ENCODE measurements at regions not wholly inside any gene's neighbourhood (a gene's known extent, or its start where the extent isn't known, plus 50 kb on each side); places are given as distances from the start of the nearest gene placed in this dataset.
A peak's percentile ranks its signal among the peaks of the same experiment; 100 is the strongest.
"Not testable (repeated sequence)": the region's sequence is repeated elsewhere in the genome, so short reads cannot be mapped to it uniquely, and the experiment has no call there.

- DNase-seq (ENCODE audit: low read depth in 2 of 2) = no peak
Observed at GRCh38 chr1:222000131-222000530, 258.2 kb upstream of the DUSP10 start.

- no peak for DNase-seq (ENCODE audit: low read depth in 2 of 2)
Observed at GRCh38 chr1:221998781-221999180, 256.9 kb upstream of the DUSP10 start.

GRCh38 chr1:221998186-221998612 is 256.3 kb upstream of the DUSP10 start:
- DNase-seq (ENCODE audit: low read depth in 2 of 2) = no peak

DNA sequence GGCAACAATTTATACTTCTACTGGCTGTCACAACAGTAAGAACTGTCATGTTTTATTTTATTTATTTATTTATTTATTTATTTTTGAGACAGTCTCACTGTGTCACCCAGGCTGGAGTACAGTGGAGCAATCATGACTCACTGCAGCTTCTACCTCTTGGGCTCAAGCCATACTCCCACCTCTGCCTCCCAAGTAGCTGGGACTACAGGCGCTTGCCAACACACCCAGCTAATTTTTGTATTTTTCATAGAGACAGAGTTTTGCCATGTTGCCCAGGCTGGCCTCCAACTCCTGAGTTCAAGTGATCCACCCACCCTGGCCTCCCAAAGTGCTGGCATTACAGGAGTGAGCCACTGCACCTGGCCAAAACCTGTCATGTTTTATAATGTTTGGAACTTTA is 255.1 kb upstream of the DUSP10 start:
- not testable (repeated sequence) for DNase-seq (ENCODE audit: low read depth in 2 of 2)

- peak in 1 of 2 experiments; percentile 26 for DNase-seq (ENCODE audit: low read depth in 2 of 2)
Observed at GRCh38 chr1:221994939-221995338, 253.1 kb upstream of the DUSP10 start.

- no peak for DNase-seq (ENCODE audit: low read depth in 2 of 2)
Observed at GRCh38 chr1:221994274-221994698, 252.4 kb upstream of the DUSP10 start.

- no peak for DNase-seq (ENCODE audit: low read depth in 2 of 2)
Observed at GRCh38 chr1:221993444-221993948, 251.6 kb upstream of the DUSP10 start.

DNA sequence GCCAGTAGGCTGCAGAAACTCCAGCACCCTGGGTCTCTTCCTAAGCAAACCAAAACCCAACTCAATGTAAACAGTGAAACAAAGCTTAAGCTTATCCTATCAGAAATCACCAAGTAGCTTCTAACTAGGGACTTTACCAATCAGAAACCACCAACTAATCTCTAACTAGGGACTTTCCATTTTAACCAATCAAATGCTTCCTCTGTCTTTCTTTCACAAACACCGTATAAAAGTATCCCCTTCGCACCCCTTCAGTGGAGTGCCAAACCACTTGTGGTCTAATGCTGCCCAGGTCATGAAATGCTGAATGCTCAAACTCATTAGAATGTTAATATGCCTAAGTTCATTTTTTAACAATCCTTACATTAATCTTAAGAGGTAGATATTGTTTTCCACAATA is 250.5 kb upstream of the DUSP10 start:
- DNase-seq (ENCODE audit: low read depth in 2 of 2) = no peak

GRCh38 chr1:221991221-221991620 is 249.3 kb upstream of the DUSP10 start:
- DNase-seq (ENCODE audit: low read depth in 2 of 2) = no peak

DNA sequence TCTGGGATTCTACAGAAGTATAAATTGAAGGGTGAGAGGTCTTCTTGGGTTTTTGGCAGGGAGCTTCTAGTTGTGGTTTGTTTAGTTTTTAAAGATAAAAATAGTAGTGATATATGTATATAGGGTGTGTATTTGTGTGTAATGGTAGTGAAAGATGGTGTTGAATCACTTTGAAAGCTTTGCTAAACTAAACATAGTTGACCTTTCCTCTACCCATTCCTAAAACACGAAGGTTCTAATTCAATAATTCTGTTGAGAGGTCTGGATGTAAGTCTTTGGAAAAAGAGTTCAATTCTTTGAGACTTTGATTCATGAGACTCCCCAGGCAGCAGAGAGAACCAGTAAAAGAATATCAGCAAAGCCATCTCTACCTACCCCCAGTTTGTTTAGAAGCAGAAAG is 247.9 kb upstream of the DUSP10 start:
- DNase-seq (ENCODE audit: low read depth in 2 of 2) = no peak

DNA sequence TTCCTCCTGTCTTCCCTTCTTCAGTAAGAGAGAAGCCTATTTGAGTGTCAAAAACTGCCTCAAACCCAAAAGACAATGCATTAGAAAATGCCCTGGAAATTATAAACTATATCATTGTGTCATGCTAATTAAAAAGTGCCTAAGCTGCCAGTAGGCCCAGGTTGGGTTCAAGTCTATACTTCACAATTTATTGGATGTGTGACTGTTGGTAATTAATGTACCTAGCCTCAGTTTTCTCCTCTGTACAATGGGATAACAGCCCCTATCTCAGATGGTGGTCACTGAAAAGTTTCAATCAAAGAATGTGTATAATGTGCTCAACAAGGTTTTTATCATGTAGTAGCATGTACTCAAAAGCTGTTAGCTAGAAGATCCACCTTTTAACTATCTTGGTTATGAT is 246.9 kb upstream of the DUSP10 start:
- no peak for DNase-seq (ENCODE audit: low read depth in 2 of 2)

DNA sequence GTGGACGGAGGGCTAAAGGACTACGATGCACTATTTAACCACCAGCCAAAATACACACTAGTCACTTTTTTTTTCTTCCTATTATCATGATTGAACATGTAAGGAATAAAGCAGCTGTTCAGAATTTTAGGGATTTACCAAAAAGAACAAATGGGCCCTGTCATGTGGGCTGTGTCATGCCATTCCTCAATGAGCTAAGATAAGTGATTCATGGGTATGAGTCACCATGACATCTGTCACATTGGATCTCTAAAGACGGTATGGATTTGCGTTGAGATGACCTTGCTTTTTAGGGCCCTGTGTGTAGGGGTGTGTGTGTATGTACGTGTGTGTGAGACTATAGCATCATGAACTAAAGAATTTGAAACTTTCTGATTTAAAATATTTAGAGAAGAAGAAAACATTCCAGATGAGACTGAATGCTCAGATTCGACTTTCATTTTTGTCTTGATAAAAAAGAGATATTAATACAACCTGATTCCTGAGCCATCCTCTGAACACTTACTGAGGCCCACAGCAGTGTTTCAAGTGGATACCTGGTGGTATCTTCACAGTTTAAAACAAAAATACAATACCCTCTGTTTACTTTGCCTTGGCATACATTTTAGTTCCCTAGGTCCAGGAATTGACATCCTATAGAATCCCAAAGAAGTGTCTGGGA is 246.1 kb upstream of the DUSP10 start:
- peak; percentile 36 to 40 for DNase-seq (ENCODE audit: low read depth in 2 of 2)

DNA sequence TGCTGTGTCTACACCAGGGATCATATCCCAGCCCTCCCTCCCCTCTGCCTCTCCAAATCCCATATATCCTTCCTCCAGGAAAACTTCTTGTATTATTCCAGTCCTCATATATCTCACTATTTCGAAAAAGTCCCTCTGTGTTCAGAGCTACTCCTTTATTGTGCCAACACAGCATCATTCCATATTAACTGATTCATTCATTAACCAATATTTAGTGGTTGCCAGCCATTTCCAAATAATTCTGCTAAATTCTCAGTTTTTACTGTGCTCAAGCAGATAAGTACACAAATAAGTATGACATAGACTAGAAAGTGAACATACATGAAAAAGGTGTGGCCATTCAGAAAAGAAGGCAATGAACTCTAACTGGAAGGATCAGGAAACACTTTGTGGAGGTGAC is 241.6 kb upstream of the DUSP10 start:
- DNase-seq (ENCODE audit: low read depth in 2 of 2) = no peak

DNA sequence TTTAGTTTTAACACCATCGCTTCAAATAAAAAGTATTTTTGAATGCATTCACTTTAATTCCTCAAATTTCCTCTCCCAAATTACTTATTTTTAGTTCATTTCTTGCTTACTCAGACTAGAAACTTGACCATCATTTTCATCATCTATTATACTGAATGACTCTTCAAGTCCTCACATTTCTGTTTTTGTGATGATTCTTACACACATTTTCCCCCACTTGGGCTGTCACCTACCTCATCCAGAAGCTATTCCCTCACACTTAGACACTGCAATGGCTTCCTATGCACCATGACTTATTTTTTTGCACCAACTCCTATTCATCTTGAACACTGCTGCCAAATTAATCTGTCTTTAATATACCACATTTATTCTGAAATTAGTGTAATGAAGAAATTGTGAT is 239.6 kb upstream of the DUSP10 start:
- no peak for DNase-seq (ENCODE audit: low read depth in 2 of 2)

- no peak for DNase-seq (ENCODE audit: low read depth in 2 of 2)
Observed at GRCh38 chr1:221979444-221980032, 237.6 kb upstream of the DUSP10 start.

DNA sequence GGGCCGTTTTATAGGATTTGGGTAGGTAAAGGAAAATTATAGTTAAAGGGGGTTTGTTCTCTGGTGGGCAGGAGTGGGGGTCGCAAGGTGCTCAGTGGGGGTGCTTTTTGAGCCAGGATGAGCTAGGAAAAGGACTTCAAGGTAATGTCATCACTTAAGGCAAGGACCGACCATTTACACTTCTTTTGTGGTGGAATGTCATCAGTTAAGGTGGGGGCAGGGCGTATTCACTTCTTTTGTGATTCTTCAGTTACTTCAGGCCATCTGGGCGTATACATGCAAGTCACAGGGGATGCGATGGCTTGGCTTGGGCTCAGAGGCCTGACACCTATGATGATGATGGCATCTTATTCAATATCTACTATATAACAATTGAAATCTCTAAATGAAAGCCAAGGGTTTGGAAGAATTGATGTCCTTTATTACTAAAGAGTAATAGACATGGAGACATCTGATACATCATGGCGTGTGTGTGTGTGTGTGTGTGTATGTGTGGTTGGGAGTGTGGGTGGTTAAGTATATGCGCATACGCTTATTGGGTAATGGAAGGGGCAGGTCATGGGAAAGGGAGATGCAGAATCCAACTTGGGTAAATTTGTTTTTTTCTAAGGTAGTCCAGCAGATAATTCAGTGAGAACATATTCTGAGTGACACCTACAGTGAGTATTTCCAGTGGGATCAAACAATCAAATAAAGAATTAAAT is 236.9 kb upstream of the DUSP10 start:
- DNase-seq (ENCODE audit: low read depth in 2 of 2) = not testable (repeated sequence)

GRCh38 chr1:221973787-221974186 is 231.9 kb upstream of the DUSP10 start:
- not testable (repeated sequence) for DNase-seq (ENCODE audit: low read depth in 2 of 2)

- DNase-seq (ENCODE audit: low read depth in 2 of 2) = no peak
Observed at GRCh38 chr1:221972276-221973235, 230.7 kb upstream of the DUSP10 start.

DNA sequence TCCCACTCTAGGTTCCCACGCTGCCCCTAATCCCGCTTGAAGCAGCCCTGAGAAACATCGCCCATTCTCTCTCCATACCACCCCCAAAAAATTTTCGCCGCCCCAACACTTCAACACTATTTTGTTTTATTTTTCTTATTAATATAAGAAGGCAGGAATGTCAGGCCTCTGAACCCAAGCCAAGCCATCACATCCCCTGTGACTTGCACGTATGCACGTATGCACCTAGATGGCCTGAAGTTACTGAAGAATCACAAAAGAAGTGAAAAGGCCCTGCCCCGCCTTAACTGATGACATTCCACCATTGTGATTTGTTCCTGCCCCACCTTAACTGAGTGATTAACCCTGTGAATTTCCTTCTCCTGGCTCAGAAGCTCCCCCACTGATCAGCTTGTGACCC is 229.1 kb upstream of the DUSP10 start:
- not testable (repeated sequence) for DNase-seq (ENCODE audit: low read depth in 2 of 2)

- not testable (repeated sequence) for DNase-seq (ENCODE audit: low read depth in 2 of 2)
Observed at GRCh38 chr1:221969298-221969858, 227.5 kb upstream of the DUSP10 start.

DNA sequence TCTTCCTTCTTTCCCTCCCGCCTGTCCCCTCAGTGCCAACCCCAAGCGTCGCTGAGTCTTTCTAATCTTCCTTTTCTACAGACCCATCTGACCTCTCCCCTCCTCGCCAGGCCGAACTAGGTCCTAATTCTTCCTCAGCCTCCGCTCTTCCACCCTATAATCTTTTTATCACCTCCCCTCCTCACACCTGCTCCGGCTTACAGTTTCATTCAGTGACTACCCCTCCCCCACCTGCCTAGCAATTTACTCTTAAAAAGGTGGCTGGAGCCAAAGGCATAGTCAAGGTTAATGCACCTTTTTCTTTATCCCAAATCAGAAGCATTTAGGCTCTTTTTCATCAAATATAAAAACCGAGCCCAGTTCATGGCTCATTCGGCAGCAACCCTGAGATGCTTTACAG is 225.6 kb upstream of the DUSP10 start:
- not testable (repeated sequence) for DNase-seq (ENCODE audit: low read depth in 2 of 2)

Data from fibroblast of skin of left biceps (primary cell).